ENCODE measurements at regions not wholly inside any gene's neighbourhood (a gene's known extent, or its start where the extent isn't known, plus 50 kb on each side); places are given as distances from the start of the nearest gene placed in this dataset.

GRCh38 chr10:44607116-44607515 is 222.2 kb upstream of the CXCL12 start:
- Histone ChIP-seq H3K27ac (ENCODE audit: low read length in 2 of 2) (no peak overlapping the region), H3K4me3 (ENCODE audit: control extremely low read depth in 1 of 5, extremely low read depth in 1 of 5, insufficient read depth in 1 of 5, low read depth in 2 of 5, low read length in 4 of 5) (no peak overlapping the region), H3K27me3 (replicated peaks in 1 of 4; ENCODE audit: control extremely low read depth in 1 of 4, control insufficient read depth in 3 of 4, insufficient read depth in 4 of 4, low read length in 3 of 4) (peaks cover 0 to 3% (median 0%) of the 10 kb centered on the region in 4 experiments), H3K9me3 (ENCODE audit: control extremely low read depth in 1 of 3, control insufficient read depth in 2 of 3, insufficient read depth in 1 of 3, low read length in 2 of 3) (no peaks in the 10 kb centered on the region), H3K9ac (ENCODE audit: low read length) (no peak overlapping the region), H3K79me2 (ENCODE audit: control insufficient read depth, insufficient read depth, low read length) (no peaks in the 10 kb centered on the region), H3K4me1 (ENCODE audit: control insufficient read depth in 2 of 2, insufficient read depth in 2 of 2, low read length in 2 of 2) (no peaks in the 10 kb centered on the region), H2AFZ (ENCODE audit: insufficient read depth, low read depth, low read length, poor library complexity, severe bottlenecking) (no peak overlapping the region), H3K4me2 (replicated peaks; ENCODE audit: low read depth, low read length, poor library complexity, severe bottlenecking) (no peak overlapping the region), H3K36me3 (replicated peaks in 1 of 2; ENCODE audit: control extremely low read depth in 1 of 2, control insufficient read depth in 1 of 2, extremely low read depth in 1 of 2, insufficient read depth in 2 of 2, low read length in 1 of 2) (no peaks in the 10 kb centered on the region), H4K20me1 (ENCODE audit: control insufficient read depth, insufficient read depth, low read length, poor library complexity, severe bottlenecking) (no peaks in the 10 kb centered on the region)
- no peaks in the 10 kb centered on the region for H3K4me1 Mint-ChIP-seq
- no peak overlapping the region for H3K27ac Mint-ChIP-seq
- TF ChIP-seq, protein P1, sequence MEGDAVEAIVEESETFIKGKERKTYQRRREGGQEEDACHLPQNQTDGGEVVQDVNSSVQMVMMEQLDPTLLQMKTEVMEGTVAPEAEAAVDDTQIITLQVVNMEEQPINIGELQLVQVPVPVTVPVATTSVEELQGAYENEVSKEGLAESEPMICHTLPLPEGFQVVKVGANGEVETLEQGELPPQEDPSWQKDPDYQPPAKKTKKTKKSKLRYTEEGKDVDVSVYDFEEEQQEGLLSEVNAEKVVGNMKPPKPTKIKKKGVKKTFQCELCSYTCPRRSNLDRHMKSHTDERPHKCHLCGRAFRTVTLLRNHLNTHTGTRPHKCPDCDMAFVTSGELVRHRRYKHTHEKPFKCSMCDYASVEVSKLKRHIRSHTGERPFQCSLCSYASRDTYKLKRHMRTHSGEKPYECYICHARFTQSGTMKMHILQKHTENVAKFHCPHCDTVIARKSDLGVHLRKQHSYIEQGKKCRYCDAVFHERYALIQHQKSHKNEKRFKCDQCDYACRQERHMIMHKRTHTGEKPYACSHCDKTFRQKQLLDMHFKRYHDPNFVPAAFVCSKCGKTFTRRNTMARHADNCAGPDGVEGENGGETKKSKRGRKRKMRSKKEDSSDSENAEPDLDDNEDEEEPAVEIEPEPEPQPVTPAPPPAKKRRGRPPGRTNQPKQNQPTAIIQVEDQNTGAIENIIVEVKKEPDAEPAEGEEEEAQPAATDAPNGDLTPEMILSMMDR (IDR thresholded peaks at IDR 0.05): no peak
- no peak for TF ChIP-seq EZH2 (IDR thresholded peaks at IDR 0.05; ENCODE audit: borderline replicate concordance, insufficient read depth, low read depth, low read length, poor library complexity, severe bottlenecking)
- DNase-seq: no peak
- WGBS (ENCODE audit: insufficient coverage): 44% methylated on average over 1 of the region's 1 CpG
- no peak for ATAC-seq (ENCODE audit: low read depth)
- POLR2A ChIA-PET: no interaction called here
- no peak overlapping the region for H3K4me3 Mint-ChIP-seq
- no peaks in the 10 kb centered on the region for H3K9me3 Mint-ChIP-seq (ENCODE audit: insufficient read depth)
- H3K27me3 Mint-ChIP-seq: peaks cover 17% of the 10 kb centered on the region
- CTCF ChIA-PET: no interaction called here
- intact Hi-C loops (cut with micrococcal nuclease): no loop called here

- Histone ChIP-seq H3K4me2 (replicated peaks; ENCODE audit: low read depth, low read length, poor library complexity, severe bottlenecking) (no peak overlapping the region), H3K27me3 (replicated peaks in 1 of 4; ENCODE audit: control extremely low read depth in 1 of 4, control insufficient read depth in 3 of 4, insufficient read depth in 4 of 4, low read length in 3 of 4) (no peaks in the 10 kb centered on the region), H3K79me2 (ENCODE audit: control insufficient read depth, insufficient read depth, low read length) (no peaks in the 10 kb centered on the region), H3K27ac (ENCODE audit: low read length in 2 of 2) (no peak overlapping the region), H3K9ac (ENCODE audit: low read length) (no peak overlapping the region), H2AFZ (ENCODE audit: insufficient read depth, low read depth, low read length, poor library complexity, severe bottlenecking) (no peak overlapping the region), H3K4me1 (ENCODE audit: control insufficient read depth in 2 of 2, insufficient read depth in 2 of 2, low read length in 2 of 2) (no peaks in the 10 kb centered on the region), H3K9me3 (ENCODE audit: control extremely low read depth in 1 of 3, control insufficient read depth in 2 of 3, insufficient read depth in 1 of 3, low read length in 2 of 3) (no peaks in the 10 kb centered on the region), H3K4me3 (ENCODE audit: control extremely low read depth in 1 of 5, extremely low read depth in 1 of 5, insufficient read depth in 1 of 5, low read depth in 2 of 5, low read length in 4 of 5) (no peak overlapping the region), H4K20me1 (ENCODE audit: control insufficient read depth, insufficient read depth, low read length, poor library complexity, severe bottlenecking) (no peaks in the 10 kb centered on the region), H3K36me3 (replicated peaks in 1 of 2; ENCODE audit: control extremely low read depth in 1 of 2, control insufficient read depth in 1 of 2, extremely low read depth in 1 of 2, insufficient read depth in 2 of 2, low read length in 1 of 2) (no peaks in the 10 kb centered on the region)
- no peak overlapping the region for H3K4me3 Mint-ChIP-seq
- no peak overlapping the region for H3K27ac Mint-ChIP-seq
- no peaks in the 10 kb centered on the region for H3K9me3 Mint-ChIP-seq (ENCODE audit: insufficient read depth)
- CTCF ChIA-PET: no interaction called here
- no CpG with 5 or more reads among the region's 3 CpGs for WGBS (ENCODE audit: insufficient coverage)
- no peaks in the 10 kb centered on the region for H3K4me1 Mint-ChIP-seq
- intact Hi-C loops (cut with micrococcal nuclease): no loop called here
- POLR2A ChIA-PET: no interaction called here
- ATAC-seq (ENCODE audit: low read depth) (no peak), DNase-seq (no peak)
- no peaks in the 10 kb centered on the region for H3K27me3 Mint-ChIP-seq
- TF ChIP-seq, protein P1 (IDR thresholded peaks at IDR 0.05): no peak
- no peak for TF ChIP-seq EZH2 (IDR thresholded peaks at IDR 0.05; ENCODE audit: borderline replicate concordance, insufficient read depth, low read depth, low read length, poor library complexity, severe bottlenecking)
Observed at GRCh38 chr10:44618910-44619309, 234.0 kb upstream of the CXCL12 start.

All from B cell (primary cell).